CD4-positive, alpha-beta T cell treated with Interleukin-6 for 4 hours (primary cell): ENCODE measurements at regions not wholly inside any gene's neighbourhood (a gene's known extent, or its start where the extent isn't known, plus 50 kb on each side); places are given as distances from the start of the nearest gene placed in this dataset.

Experiments used
- DNase-seq: peaks from one replicate; pipeline ENCODE4 v3.0.0-alpha.2; 2020; ENCODE audit warnings: mixed read lengths

DNA sequence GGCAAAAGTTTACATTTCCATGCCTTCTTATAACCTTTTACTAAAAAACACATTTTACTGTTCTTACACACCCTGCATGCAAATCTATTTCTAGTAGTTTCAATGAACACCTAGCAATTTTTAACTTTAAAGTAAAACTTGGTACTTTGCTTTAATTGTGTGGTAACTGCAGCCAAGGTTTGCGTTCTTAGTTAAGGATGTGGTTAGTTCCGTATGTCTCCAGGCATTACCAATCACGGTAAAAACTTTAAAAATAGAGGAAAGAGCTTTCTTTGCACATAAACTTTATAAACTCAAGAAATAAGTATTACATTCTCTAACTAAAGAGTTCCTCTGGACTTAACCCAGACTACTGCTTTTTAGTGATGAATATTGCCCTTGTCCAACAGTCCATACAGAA is 795.2 kb downstream of the SLC16A7 start:
- no peak for DNase-seq

DNA sequence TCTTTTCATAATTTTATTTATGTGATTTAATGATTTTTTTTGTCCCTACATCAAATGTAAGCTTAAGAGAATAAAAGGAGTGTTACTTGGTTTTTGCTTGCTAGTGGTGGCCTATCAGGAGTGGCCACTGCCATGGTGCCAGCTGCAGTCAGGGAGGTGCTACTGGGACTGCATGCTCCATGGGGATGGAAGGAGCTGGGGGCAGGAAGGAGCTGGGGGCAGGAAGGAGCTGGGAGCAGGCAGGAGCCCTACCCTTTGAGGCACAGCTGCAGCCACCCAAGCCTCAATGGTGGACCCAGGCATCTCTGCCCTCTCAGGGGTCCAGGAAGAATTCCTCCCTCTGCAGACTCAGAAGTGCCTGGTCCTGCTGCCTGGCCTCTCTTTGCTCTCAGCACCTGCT is 796.0 kb downstream of the SLC16A7 start:
- DNase-seq: no peak

DNA sequence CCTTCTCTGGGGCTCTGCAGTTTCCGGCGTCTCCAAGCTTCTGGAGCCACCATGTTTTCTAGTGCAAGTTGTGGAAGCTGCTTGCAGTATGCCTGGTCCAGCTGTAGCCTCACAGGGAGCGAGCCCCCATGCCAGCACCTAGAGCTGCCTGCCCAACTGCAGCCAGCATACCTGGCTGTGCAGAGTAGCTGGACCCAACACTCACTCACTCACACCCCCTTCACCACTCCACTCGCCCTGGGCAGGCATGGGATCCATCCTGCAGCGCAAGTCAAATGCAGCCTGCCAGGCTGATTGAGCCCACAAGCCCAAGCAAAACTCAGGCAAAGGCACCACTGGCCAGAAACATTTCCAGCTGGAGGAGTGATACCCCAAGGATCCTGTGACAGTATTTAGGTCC is 797.3 kb downstream of the SLC16A7 start:
- no peak for DNase-seq

DNA sequence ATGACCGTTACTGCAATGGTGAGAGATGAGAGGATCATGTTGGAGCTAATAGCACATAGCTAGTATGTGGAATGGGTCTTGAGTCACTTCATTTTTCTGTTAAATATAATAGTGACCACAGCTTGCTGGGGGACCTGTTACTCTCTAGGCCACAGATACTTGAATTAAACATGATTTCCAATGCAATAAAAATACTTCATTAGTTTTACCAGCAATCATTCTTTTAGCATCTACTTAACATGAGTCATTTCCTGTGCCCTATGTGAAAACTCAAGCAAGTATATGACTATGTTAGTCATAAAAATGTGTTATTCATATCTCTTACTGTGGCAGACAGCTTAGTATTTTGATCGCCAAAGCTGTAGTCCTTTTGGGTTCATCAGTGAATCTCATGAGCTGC is 798.8 kb downstream of the SLC16A7 start:
- DNase-seq: no peak

DNA sequence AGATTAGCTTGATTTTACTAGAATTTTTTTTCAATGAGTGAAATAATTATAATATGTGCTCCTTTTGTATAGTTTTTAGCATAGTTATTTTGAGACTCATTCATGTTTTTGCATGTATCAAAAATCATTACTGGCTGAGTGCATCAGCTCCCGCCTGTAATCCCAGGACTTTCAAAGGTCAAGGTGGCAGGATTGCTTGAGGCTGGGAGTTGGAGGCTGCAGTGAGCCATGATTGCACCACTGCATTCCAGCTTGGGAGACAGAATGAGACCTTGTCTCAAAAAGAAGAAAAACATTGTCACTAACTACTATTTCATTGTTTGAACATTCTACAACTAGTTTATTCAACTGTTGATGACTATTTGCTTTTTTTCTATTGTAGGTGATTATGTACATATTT is 802.7 kb downstream of the SLC16A7 start:
- no peak for DNase-seq

DNA sequence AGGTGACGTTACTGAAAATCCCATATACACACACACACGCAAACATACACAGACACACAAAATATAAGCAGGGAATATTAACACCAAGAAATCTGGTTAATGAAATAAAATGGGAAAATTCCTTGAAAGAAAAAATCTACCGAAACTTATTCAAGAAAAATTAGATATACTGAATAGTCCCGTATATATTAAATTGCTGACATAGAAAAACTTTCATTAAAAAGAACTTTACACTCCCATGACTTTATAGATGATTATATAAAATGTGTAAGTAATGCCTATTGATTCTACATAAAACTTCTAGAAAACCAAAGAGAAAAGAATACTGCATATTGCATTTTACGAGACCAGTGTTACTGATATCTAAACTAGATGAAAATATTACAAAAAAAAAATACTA is 803.2 kb downstream of the SLC16A7 start:
- no peak for DNase-seq

DNA sequence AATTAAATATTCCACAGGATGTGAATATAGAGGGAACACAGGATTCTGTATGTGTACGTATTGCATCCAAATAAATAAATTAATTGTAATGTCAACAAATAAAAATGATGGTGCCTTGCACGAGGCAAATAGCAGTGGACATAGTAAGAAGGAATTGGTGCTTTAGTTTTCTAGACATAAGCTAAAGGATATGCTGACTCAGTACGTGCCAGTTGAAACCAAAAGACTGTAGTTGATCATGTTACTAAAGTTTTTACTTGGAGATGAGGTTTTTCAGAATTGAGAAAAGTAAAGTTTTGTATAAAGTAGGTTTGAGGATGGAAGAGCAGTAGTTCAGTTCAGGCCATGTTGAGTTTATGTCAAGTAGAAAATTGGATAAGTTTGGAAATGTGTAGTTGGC is 807.2 kb downstream of the SLC16A7 start:
- no peak for DNase-seq

DNA sequence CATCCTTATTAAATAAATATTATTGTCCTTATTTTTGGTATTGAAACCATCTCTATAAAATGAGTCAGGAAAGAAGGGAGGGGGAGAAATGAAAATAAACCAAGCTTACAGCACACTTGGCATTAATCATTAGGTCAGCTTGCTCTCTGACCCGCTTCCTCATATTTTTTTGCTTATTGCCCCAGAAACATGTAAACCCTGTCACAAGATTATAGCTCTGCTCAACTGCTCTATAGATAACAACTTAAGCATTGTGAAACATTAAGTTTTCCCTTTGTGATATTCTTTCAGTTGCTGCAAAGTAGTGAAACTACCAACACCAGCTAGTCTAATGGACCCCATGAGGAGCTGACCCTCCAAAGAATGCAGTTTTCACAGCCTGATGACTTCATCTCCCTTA is 819.5 kb downstream of the SLC16A7 start:
- no peak for DNase-seq

DNA sequence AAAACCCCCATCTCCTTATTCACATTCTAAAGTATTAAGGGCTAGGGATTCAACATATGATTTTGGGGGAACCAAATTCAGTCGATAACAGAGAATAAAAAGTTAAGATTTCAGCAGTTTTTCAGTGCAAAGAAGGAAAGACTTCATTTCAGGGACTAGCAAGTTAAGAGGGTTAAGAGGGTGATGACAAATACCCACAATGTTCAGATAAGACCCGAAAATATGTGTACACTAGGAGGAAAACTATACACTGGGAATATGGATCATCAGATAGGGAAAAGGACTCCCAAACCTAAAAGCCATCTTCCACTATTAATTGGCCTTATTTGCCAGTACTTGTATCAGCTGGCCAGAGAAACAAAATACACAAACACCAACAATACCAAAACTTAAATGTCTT is 824.2 kb downstream of the SLC16A7 start:
- no peak for DNase-seq

DNA sequence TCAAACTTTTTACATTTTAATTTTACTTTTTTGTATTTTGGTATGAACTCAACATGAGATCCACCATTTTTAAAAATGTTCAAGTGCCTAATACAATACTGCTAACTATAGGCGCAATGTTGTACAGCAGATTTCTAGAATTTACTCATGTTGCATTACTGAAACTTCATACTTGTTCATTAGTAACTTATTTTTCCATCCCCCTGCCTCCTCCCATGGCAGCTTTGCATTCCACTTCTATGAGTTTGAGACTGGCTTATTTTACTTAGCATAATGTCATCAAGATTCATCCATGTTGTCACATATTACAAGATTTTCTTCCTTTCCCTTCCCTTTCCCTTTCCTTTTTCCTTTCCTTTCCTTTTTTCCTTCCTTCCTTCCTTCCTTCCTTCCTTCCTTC is 825.9 kb downstream of the SLC16A7 start:
- no peak for DNase-seq

DNA sequence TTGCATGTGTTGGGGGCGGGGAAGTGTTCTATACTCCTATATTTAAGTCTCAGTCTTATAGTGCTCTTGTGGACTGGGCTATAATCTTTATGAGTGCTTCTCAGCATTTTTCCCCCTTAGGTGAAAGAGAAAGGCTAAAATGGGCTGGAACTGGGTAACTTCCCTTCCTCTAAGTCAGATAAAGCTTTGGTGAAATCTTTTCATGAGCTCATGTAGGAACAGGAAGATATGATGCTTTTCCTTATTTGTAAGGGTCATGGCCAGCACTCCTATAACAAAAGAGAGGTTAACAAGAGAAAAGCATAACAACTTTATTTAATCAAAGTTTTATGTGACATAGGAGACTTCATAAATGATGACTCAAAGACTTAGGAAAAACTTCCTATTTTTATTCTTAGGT is 841.5 kb downstream of the SLC16A7 start:
- no peak for DNase-seq

DNA sequence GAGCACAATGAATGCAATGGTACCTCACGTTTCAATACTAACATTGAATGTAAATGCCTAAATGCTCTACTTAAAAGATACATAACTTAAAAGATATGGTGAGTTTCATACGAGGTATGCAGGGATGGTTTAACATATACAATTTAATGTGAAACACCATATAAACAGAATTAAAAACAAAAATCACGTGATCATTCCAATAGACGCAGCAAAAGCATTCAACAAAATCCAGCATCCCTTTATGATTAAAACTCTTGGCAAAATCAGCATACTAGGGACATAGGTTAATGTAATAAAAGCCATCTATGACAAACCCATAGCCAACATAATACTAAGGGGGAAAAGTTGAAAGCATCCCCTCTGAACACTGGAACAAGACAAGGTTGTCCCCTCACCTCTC is 845.7 kb downstream of the SLC16A7 start:
- DNase-seq: no peak

DNA sequence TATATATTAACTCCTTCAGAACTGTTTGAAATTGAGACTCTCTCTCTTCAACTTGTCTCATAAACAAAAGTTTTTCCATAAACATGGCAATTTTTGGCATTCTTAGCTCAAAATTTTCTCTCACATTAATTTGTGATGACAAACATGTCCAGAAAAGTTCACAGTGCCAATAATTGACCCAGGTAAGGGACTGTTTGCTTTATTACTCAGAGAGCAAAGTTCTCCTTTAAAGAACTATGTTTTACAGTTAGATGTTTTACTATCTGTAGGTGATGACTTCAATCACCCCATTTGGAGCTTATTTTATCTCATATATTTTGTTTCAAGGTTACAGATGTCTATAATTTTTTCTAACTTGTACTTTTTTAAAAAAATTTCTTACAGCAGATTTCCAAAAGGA is 855.6 kb downstream of the SLC16A7 start:
- no peak for DNase-seq

DNA sequence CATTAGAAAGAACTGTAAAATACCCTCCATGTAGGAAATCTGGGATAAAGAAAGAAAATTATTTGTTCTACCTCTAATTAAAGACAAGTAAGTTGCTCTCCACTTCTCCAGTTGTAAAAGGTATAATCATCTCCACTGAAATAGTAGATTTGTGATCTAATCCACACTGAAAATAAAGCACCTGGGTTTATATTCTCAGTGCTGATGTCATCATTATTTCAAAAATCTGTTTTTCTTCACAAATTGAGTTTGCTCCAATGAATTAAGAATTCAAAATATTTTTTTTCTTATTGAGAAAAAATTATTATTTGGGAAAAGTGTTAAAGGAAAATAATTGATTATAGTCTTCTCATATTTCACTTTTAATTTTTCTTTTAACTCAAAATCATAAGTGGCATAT is 869.2 kb downstream of the SLC16A7 start:
- DNase-seq: no peak

DNA sequence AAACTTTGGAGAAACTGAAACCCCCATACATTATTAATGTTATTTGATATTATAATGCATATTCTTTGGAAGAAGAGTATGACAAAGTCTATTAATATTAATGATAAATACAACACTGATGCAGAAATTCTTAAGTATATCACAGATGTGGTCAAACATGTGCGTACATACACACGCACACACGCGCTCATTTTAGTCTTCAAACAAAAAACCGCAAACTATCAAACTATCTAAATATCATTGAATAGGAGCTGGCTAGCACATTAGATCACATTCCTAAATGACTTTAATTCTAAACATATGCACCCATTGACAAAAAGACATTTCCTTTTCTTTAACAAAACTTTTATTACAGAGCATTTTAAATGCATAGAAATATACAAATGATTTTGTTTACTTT is 872.7 kb downstream of the SLC16A7 start:
- DNase-seq: no peak

DNA sequence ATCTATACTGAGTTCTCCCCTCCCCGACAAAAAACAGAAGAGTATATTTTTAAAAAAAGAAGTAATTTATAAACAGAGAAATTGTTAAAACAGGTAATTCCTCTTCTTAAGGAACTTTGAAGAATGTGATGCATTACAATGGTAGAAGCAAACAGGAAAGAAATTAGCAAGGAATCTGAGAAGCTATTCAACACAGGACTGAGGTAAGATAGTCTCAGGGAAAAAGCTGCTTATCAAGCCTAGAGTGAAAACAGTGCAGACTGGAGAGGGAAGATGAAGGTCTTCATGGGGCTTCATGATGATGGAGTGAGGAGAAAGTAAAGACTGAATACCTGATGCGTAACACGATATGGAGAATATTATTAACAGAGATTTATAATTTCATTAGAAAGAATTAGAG is 880.0 kb downstream of the SLC16A7 start:
- DNase-seq: no peak

DNA sequence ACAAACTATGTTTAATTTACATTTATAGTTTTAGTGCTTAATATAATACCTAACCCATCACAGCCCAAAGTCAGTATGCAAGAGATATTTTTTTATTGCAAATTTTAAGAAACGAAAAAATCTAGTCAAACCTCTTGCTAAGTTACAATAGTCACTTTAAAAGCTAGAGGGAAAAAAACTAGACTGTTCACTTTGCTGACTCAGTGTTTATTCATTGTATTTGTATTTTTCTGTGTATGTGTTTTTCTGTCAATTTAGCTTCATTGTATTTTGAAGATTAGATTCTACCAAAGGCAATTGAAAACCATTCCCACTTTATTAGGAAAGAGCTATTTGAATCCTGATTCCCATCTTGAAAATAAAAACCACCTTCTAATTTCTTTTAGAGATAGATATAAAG is 891.5 kb downstream of the SLC16A7 start:
- no peak for DNase-seq

DNA sequence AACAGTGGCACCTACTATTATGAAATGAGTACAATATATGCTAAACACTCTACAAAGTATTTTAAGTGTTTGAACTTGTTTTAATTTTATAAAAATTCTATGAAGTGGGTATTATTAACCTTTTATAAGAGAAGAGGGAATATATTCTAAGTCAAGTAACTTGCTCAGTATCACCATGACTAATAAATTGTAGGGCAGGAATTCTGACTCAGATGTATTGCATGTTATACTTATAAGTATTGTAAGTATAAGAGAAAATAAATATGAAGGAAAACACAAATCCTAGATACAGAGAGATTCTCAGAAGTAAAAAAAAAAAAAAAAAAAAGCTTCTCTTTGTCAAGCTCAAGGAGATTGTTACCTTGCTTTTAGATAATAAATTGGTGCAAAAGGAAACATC is 893.2 kb downstream of the SLC16A7 start:
- DNase-seq: no peak

DNA sequence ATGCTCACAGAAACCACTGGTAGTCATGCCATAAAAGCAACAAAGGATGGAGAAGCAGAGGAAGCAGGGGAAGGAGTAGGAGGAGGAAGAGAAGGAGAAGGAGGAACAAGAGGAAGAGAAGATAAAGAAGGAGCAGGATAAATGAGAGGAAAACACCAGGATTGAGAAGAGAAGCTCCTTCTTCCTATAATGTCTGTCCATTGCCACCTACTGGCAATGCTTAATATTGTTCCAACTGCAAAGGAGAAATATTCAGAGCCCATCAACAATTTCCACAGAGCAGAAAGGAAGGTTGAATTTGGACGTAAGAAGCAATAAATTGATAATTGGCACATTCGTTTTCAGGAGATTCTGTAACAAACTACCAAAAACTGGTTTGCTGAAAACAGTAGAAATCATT is 898.4 kb downstream of the SLC16A7 start:
- no peak for DNase-seq

DNA sequence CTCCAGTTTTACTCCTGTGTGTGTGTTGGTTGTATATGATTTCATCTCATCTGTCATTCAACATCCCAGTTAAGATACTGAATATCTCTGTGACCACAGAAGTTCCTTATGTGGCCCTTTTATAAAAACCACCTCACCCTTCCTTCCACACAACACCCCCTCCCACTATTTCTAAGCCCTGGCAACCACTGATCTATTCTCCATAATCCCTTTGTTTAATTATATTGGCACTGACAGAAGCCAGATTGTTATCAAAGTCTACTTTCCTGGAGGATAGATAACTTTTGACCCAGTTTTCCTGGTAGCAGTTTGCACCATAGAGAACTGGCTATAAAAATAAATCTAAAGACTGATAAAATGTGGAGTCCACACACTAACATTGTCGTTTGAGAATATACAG is 902.8 kb downstream of the SLC16A7 start:
- DNase-seq: no peak

DNA sequence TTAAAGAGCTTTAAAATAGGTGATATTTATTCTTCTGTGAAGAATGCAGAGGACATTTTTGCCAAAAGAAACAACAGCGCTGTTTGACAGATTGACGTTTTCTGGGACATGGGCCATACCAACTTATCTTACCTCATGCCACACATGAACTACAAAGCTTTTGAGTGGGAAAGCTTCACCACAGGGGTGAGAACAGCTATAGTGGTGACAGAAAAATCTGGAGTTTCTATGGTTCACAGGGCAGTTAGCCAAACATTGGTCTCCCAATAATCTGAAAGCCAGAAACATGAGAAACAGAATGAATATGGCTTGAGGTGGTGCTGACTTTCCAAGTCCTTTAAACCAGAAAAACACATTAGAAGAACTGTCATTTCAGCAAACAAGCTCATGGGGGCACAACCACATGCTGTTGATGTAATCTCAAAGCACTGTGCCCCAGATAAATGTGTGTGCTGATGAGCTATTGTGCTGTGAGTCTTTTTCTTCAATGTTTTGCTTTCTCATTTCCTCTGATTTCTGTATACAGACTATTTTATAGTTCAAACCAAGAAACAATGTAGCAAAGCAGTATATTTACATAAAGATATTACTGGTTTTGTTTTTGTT is 905.4 kb downstream of the SLC16A7 start:
- no peak for DNase-seq

DNA sequence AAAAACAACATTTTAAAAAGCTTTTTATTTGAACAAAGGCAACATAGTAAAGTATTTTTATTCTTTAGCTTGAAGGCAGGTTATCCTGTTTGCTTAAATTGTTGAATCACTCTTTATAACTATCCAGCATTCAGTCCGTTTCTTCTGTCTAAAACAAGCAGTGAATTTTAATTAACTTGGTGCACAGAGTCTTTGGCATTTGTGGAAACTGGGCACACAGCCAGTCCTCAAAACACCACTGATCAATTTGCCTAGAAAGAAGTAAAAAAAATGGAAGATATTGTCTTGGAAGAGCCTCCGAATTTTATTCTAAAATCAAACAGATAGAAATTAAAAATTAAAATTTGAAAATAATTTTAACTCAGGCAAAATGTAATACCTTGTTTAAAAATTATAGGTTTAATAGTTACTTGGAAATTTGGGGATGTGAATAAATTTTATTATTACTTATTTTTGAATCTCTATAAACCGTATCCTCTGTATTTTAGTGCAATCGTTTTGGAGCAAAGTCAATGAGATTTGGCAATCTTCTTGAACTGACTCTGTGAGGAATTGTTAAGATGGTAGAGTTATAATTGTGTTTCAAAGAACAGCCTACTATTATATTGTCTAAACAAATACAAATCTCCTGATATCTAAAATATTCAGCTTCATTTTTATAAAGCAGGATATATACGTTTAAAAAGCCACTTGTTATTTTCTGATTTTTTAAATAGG is 927.0 kb downstream of the SLC16A7 start:
- no peak for DNase-seq

DNA sequence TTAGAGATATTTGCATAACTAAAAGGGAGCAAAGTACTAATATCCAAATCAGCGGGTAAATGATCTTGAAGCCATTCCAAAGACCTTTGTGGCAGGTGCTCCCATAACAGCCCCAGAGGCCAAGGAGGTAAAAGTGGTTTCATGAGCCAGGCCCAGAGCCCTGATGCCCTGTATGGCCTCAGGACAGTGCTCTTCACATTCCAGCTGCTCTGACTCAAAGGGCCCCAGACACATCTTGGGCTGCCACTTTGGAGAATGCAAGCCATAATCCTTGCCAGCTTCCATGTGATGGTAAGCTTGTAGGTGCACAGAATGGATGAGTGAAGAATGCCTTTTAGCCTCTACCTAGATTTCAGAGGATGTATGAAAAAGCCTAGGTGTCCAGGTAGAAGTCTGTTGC is 933.4 kb downstream of the SLC16A7 start:
- DNase-seq: no peak

DNA sequence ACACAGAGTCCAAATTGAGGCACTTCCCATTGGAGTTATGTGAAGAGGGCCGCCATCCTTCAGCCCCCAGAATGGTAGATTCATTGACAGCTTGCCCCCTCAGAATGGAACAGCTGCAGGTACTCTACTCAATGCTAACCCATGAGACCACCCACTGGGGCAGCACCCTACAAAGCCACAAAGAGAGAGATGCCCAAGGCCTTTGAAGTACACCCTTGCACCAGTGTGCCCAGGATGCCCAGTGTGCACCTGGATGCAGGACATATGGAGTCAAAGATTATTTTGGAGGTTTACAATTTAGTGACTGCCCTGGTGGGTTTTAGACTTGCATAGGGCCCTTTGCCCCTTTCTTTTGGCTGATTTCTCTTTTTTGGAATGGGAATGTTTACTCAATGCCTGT is 933.9 kb downstream of the SLC16A7 start:
- DNase-seq: no peak

DNA sequence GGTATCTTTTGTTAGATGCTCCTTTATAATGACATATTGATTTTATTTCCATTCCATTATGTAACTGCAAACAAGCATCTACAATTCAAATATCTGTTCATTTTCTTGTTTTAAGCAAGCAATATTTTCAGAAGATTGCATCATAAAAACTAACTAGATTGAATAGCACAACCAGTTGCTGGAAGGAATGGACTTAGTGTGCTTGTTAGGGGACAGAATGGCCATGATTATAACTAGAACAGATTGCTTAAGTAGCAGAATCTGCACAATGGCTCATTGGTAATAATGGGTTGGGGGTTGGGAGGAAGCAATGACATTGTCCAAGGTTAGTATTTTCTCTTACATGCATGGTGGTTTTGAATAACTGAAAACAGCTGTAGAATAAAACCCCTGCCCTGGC is 939.5 kb downstream of the SLC16A7 start:
- no peak for DNase-seq
